Nephron progenitor cell (in vitro differentiated cells): ENCODE measurements at regions not wholly inside any gene's neighbourhood (a gene's known extent, or its start where the extent isn't known, plus 50 kb on each side); places are given as distances from the start of the nearest gene placed in this dataset.

Experiments used
- DNase-seq: peaks from one replicate; pipeline ENCODE4 v3.0.0; 2021
- H3K27ac Mint-ChIP-seq: 2 replicates; pipeline ENCODE4 v1.8.0; 2021; ENCODE audit warnings: mild to moderate bottlenecking, moderate library complexity, mixed read lengths
- H3K27me3 Mint-ChIP-seq: 2 replicates; pipeline ENCODE4 v1.8.0; 2021; ENCODE audit warnings: mild to moderate bottlenecking, low read depth, mixed read lengths; ENCODE audit not compliant: poor library complexity
- H3K36me3 Mint-ChIP-seq: 2 replicates; pipeline ENCODE4 v1.8.0; 2021; ENCODE audit warnings: low read depth, mixed read lengths
- H3K4me1 Mint-ChIP-seq: 2 replicates; pipeline ENCODE4 v1.8.0; 2021; ENCODE audit warnings: mixed read lengths
- H3K4me3 Mint-ChIP-seq: 2 replicates; pipeline ENCODE4 v1.8.0; 2021; ENCODE audit warnings: mild to moderate bottlenecking, moderate library complexity, mixed read lengths
- H3K9me3 Mint-ChIP-seq: 2 replicates; pipeline ENCODE4 v1.8.0; 2021; ENCODE audit warnings: mild to moderate bottlenecking, moderate library complexity, mixed read lengths
- CTCF ChIP-seq: fragments of 200-600 bp; sonication (generic); IDR thresholded peaks from 2 replicates; pipeline ENCODE4 v1.5.0; 2021; ENCODE audit warnings: antibody characterized with exemption

GRCh38 chr5:135134691-135135381 is 100.8 kb upstream of the PITX1 start:
- Mint-ChIP-seq H3K27me3 (peaks cover 24% of the 10 kb centered on the region), H3K4me3 (no peak overlapping the region), H3K4me1 (peaks cover 29% of the 10 kb centered on the region), H3K36me3 (no peaks in the 10 kb centered on the region), H3K27ac (no peak overlapping the region), H3K9me3 (no peaks in the 10 kb centered on the region)
- no peak for DNase-seq
- TF ChIP-seq CTCF = no peak

GRCh38 chr5:135133698-135134515 is 99.9 kb upstream of the PITX1 start:
- H3K36me3 Mint-ChIP-seq = no peaks in the 10 kb centered on the region
- H3K27me3 Mint-ChIP-seq = peaks cover 22% of the 10 kb centered on the region
- H3K27ac Mint-ChIP-seq = peak overlapping the region; percentile 15
- no peak for TF ChIP-seq CTCF
- no peaks in the 10 kb centered on the region for H3K9me3 Mint-ChIP-seq
- H3K4me1 Mint-ChIP-seq = peaks cover 21% of the 10 kb centered on the region
- DNase-seq = no peak
- H3K4me3 Mint-ChIP-seq = no peak overlapping the region

DNA sequence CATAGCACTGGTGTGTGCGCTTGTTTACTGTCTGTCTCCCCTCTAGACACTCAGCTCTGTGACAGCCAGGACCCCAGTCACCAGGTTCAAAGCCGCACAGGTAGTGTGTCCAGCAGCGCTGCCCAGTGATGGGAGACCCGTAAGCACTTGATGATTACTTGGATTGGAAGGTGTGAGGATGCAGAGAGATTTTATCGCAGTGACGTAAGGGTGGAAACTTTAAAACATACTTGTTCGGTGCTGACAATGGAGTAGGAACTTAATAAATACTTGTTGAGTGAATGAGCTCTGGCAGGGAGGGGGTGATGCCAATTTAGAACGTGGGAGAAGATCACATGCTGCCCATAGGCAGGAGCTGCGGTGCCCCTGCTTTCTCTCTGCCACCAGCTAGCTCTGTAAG is 99.2 kb upstream of the PITX1 start:
- TF ChIP-seq CTCF = no peak
- Mint-ChIP-seq H3K36me3 (no peaks in the 10 kb centered on the region), H3K4me3 (no peak overlapping the region), H3K27ac (no peak overlapping the region), H3K4me1 (peaks cover 16% of the 10 kb centered on the region), H3K9me3 (no peaks in the 10 kb centered on the region), H3K27me3 (peaks cover 22% of the 10 kb centered on the region)
- DNase-seq = no peak

- peaks cover 13% of the 10 kb centered on the region for H3K27me3 Mint-ChIP-seq
- TF ChIP-seq CTCF = no peak
- no peak overlapping the region for H3K4me3 Mint-ChIP-seq
- no peak for DNase-seq
- no peak overlapping the region for H3K27ac Mint-ChIP-seq
- H3K4me1 Mint-ChIP-seq = peaks cover 16% of the 10 kb centered on the region
- H3K36me3 Mint-ChIP-seq = no peaks in the 10 kb centered on the region
- H3K9me3 Mint-ChIP-seq = no peaks in the 10 kb centered on the region
These were observed 98.0 kb upstream of the PITX1 start for GRCh38 chr5:135131801-135132680.

GRCh38 chr5:135130261-135131215 is 96.5 kb upstream of the PITX1 start:
- peaks cover 21% of the 10 kb centered on the region for H3K27me3 Mint-ChIP-seq
- H3K9me3 Mint-ChIP-seq = no peaks in the 10 kb centered on the region
- TF ChIP-seq CTCF = no peak
- no peak for DNase-seq
- peaks cover 16% of the 10 kb centered on the region for H3K4me1 Mint-ChIP-seq
- H3K27ac Mint-ChIP-seq = peak overlapping the region; percentile 36
- no peak overlapping the region for H3K4me3 Mint-ChIP-seq
- no peaks in the 10 kb centered on the region for H3K36me3 Mint-ChIP-seq
